HUES64 (cell line): ENCODE measurements at regions not wholly inside any gene's neighbourhood (a gene's known extent, or its start where the extent isn't known, plus 50 kb on each side); places are given as distances from the start of the nearest gene placed in this dataset.
"Not testable (repeated sequence)": the region's sequence is repeated elsewhere in the genome, so short reads cannot be mapped to it uniquely, and the experiment has no call there.

Source experiments
- H3K27ac ChIP-seq: 2 replicates; pipeline ENCODE4 v1.7.0; 2013; ENCODE audit warnings: low read depth, low read length, inconsistent platforms
- H3K27me3 ChIP-seq: 2 replicates; pipeline ENCODE4 v1.6.1; 2013; ENCODE audit warnings: mild to moderate bottlenecking, low read length; ENCODE audit not compliant: insufficient read depth
- H3K36me3 ChIP-seq: 2 replicates; pipeline ENCODE4 v1.6.1; 2013; ENCODE audit warnings: mild to moderate bottlenecking, low read length; ENCODE audit not compliant: insufficient read depth
- H3K4me1 ChIP-seq: 2 replicates; pipeline ENCODE4 v1.6.1; 2013; ENCODE audit warnings: mild to moderate bottlenecking, low read length, moderate library complexity; ENCODE audit not compliant: insufficient read depth
- H3K4me3 ChIP-seq: 2 replicates; pipeline ENCODE4 v1.5.1; 2013; ENCODE audit warnings: mild to moderate bottlenecking, low read length, moderate library complexity
- H3K9ac ChIP-seq: 2 replicates; pipeline ENCODE4 v1.6.1; 2013; ENCODE audit warnings: mild to moderate bottlenecking, low read depth, low read length
- H3K9me3 ChIP-seq: 2 replicates; pipeline ENCODE4 v1.6.1; 2013; ENCODE audit warnings: low read depth, low read length; ENCODE audit not compliant: insufficient read depth
- WGBS: fragments of 150-250, 120-280 bp; methylation state at CpG from one replicate; pipeline ENCODE4 v1.1.7; 2013; ENCODE audit warnings: missing lambda C conversion rate; 5-methylcytosine and 5-hydroxymethylcytosine counted together

GRCh38 chr11:15675683-15676082 lies 561.0 kb downstream of the INSC start:
- peaks cover 31% of the 10 kb centered on the region for H3K9me3 ChIP-seq
- no peaks in the 10 kb centered on the region for H3K4me1 ChIP-seq
- H3K27me3 ChIP-seq: no peaks in the 10 kb centered on the region
- no peaks in the 10 kb centered on the region for H3K36me3 ChIP-seq
- no peak overlapping the region for H3K4me3 ChIP-seq
- 100% methylated on average over 1 of the region's 1 CpG for WGBS
- H3K9ac ChIP-seq: no peak overlapping the region
- H3K27ac ChIP-seq: no peak overlapping the region

GRCh38 chr11:15677181-15677580 lies 562.5 kb downstream of the INSC start:
- peaks cover 31% of the 10 kb centered on the region for H3K9me3 ChIP-seq
- no peak overlapping the region for H3K9ac ChIP-seq
- WGBS: no CpG with 5 or more reads among the region's 1 CpG
- no peaks in the 10 kb centered on the region for H3K4me1 ChIP-seq
- H3K36me3 ChIP-seq: no peaks in the 10 kb centered on the region
- H3K4me3 ChIP-seq: no peak overlapping the region
- no peak overlapping the region for H3K27ac ChIP-seq
- H3K27me3 ChIP-seq: no peaks in the 10 kb centered on the region

- Histone ChIP-seq H3K27ac (no peak overlapping the region), H3K27me3 (no peaks in the 10 kb centered on the region), H3K4me3 (no peak overlapping the region)
These were observed 568.8 kb downstream of the INSC start for GRCh38 chr11:15683528-15683927.

GRCh38 chr11:15685306-15685705 lies 570.6 kb downstream of the INSC start:
- Histone ChIP-seq H3K9ac (no peak overlapping the region), H3K4me3 (no peak overlapping the region), H3K4me1 (peaks cover 10% of the 10 kb centered on the region), H3K36me3 (no peaks in the 10 kb centered on the region), H3K27me3 (no peaks in the 10 kb centered on the region), H3K9me3 (no peaks in the 10 kb centered on the region), H3K27ac (no peak overlapping the region)
- WGBS: 70% methylated on average over 3 of the region's 3 CpGs

More at GRCh38 chr11:15683528-15683927, 568.8 kb downstream of the INSC start:
- Histone ChIP-seq H3K9me3 (peaks cover 6% of the 10 kb centered on the region), H3K9ac (no peak overlapping the region), H3K4me1 (0 out of 2 replicates have a peak, but pooled peaks cover 5% of the 10 kb centered on the region), H3K36me3 (no peaks in the 10 kb centered on the region)

- H3K27me3 ChIP-seq, H3K36me3 ChIP-seq, H3K9me3 ChIP-seq, H3K27ac ChIP-seq, H3K4me3 ChIP-seq, H3K9ac ChIP-seq: not testable (repeated sequence)
- H3K4me1 ChIP-seq: peaks cover 11% of the 10 kb centered on the region
- WGBS: 90% methylated on average over 14 of the region's 16 CpGs
These were observed 571.5 kb downstream of the INSC start for GRCh38 chr11:15686259-15686658.

GRCh38 chr11:15687342-15687741 lies 572.6 kb downstream of the INSC start:
- 96% methylated on average over 2 of the region's 2 CpGs for WGBS
- H3K4me1 ChIP-seq: peaks cover 11% of the 10 kb centered on the region
- H3K27me3 ChIP-seq: no peaks in the 10 kb centered on the region
- no peak overlapping the region for H3K4me3 ChIP-seq
- H3K27ac ChIP-seq: no peak overlapping the region
- no peaks in the 10 kb centered on the region for H3K36me3 ChIP-seq
- H3K9ac ChIP-seq: no peak overlapping the region
- H3K9me3 ChIP-seq: 0 out of 2 replicates have a peak, but pooled peaks cover 2% of the 10 kb centered on the region

GRCh38 chr11:15688351-15688792 lies 573.6 kb downstream of the INSC start:
- H3K4me1 ChIP-seq: peaks cover 11% of the 10 kb centered on the region
- H3K9ac ChIP-seq: no peak overlapping the region

GRCh38 chr11:15690320-15690719 lies 575.6 kb downstream of the INSC start:
- Histone ChIP-seq H3K9me3 (0 out of 2 replicates have a peak, but pooled peaks cover 2% of the 10 kb centered on the region), H3K27ac (no peak overlapping the region), H3K36me3 (no peaks in the 10 kb centered on the region), H3K9ac (no peak overlapping the region), H3K4me1 (peaks cover 9% of the 10 kb centered on the region), H3K4me3 (no peak overlapping the region), H3K27me3 (no peaks in the 10 kb centered on the region)
- 87% methylated on average over 3 of the region's 3 CpGs for WGBS

More at GRCh38 chr11:15688351-15688792, 573.6 kb downstream of the INSC start:
- Histone ChIP-seq H3K36me3 (no peaks in the 10 kb centered on the region), H3K27ac (no peak overlapping the region), H3K4me3 (no peak overlapping the region), H3K27me3 (no peaks in the 10 kb centered on the region), H3K9me3 (0 out of 2 replicates have a peak, but pooled peaks cover 2% of the 10 kb centered on the region)
- WGBS: 97% methylated on average over 4 of the region's 4 CpGs

- no peak overlapping the region for H3K9ac ChIP-seq
- WGBS: 71% methylated on average over 3 of the region's 3 CpGs
- no peak overlapping the region for H3K27ac ChIP-seq
- no peaks in the 10 kb centered on the region for H3K27me3 ChIP-seq
- H3K4me3 ChIP-seq: no peak overlapping the region
- 0 out of 2 replicates have a peak, but pooled peaks cover 2% of the 10 kb centered on the region for H3K9me3 ChIP-seq
- peaks cover 6% of the 10 kb centered on the region for H3K4me1 ChIP-seq
- H3K36me3 ChIP-seq: no peaks in the 10 kb centered on the region
These were observed 578.0 kb downstream of the INSC start for GRCh38 chr11:15692739-15693138.

- 0 out of 2 replicates have a peak, but pooled peaks cover 2% of the 10 kb centered on the region for H3K9me3 ChIP-seq
- 90% methylated on average over 3 of the region's 3 CpGs for WGBS
- H3K36me3 ChIP-seq: no peaks in the 10 kb centered on the region
- H3K9ac ChIP-seq: no peak overlapping the region
- H3K4me3 ChIP-seq: no peak overlapping the region
- no peak overlapping the region for H3K27ac ChIP-seq
- H3K27me3 ChIP-seq: no peaks in the 10 kb centered on the region
- peaks cover 2% of the 10 kb centered on the region for H3K4me1 ChIP-seq
These were observed 580.5 kb downstream of the INSC start for GRCh38 chr11:15695096-15695721.

GRCh38 chr11:15696069-15696468 lies 581.3 kb downstream of the INSC start:
- Histone ChIP-seq H3K36me3 (no peaks in the 10 kb centered on the region), H3K4me1 (no peaks in the 10 kb centered on the region), H3K27ac (no peak overlapping the region), H3K4me3 (no peak overlapping the region), H3K9me3 (0 out of 2 replicates have a peak, but pooled peaks cover 2% of the 10 kb centered on the region), H3K27me3 (no peaks in the 10 kb centered on the region), H3K9ac (no peak overlapping the region)
- 78% methylated on average over 3 of the region's 3 CpGs for WGBS
